A172 (cell line): ENCODE measurements at regions not wholly inside any gene's neighbourhood (a gene's known extent, or its start where the extent isn't known, plus 50 kb on each side); places are given as distances from the start of the nearest gene placed in this dataset.

Experiments
- DNase-seq: peaks from one replicate; pipeline ENCODE4 v3.0.0-alpha.2; 2015; ENCODE audit warnings: low spot score

- DNase-seq: no peak
Measured at GRCh38 chr18:78526923-78527711, 452.5 kb upstream of the SALL3 start.

GRCh38 chr18:78527984-78528383 is 451.6 kb upstream of the SALL3 start:
- DNase-seq: no peak

- DNase-seq: peak; percentile 2
Measured at GRCh38 chr18:78528411-78529258, 451.0 kb upstream of the SALL3 start.

- no peak for DNase-seq
Measured at GRCh38 chr18:78531637-78532036, 448.0 kb upstream of the SALL3 start.

GRCh38 chr18:78538669-78539440 is 440.8 kb upstream of the SALL3 start:
- DNase-seq: no peak

- no peak for DNase-seq
Measured at GRCh38 chr18:78540636-78541529, 438.7 kb upstream of the SALL3 start.

GRCh38 chr18:78542204-78542603 is 437.4 kb upstream of the SALL3 start:
- DNase-seq: peak; percentile 4

GRCh38 chr18:78543201-78543725 is 436.4 kb upstream of the SALL3 start:
- no peak for DNase-seq

- no peak for DNase-seq
Measured at GRCh38 chr18:78546281-78546680, 433.3 kb upstream of the SALL3 start.

GRCh38 chr18:78547817-78548216 is 431.8 kb upstream of the SALL3 start:
- no peak for DNase-seq

- DNase-seq: no peak
Measured at GRCh38 chr18:78548261-78549058, 431.2 kb upstream of the SALL3 start.

- DNase-seq: no peak
Measured at GRCh38 chr18:78549971-78550370, 429.6 kb upstream of the SALL3 start.

- no peak for DNase-seq
Measured at GRCh38 chr18:78554944-78555608, 424.5 kb upstream of the SALL3 start.

- DNase-seq: no peak
Measured at GRCh38 chr18:78557371-78557770, 422.2 kb upstream of the SALL3 start.

- DNase-seq: no peak
Measured at GRCh38 chr18:78558101-78558810, 421.4 kb upstream of the SALL3 start.

- no peak for DNase-seq
Measured at GRCh38 chr18:78558948-78559347, 420.7 kb upstream of the SALL3 start.

- no peak for DNase-seq
Measured at GRCh38 chr18:78559584-78559983, 420.0 kb upstream of the SALL3 start.

GRCh38 chr18:78561757-78562510 is 417.7 kb upstream of the SALL3 start:
- no peak for DNase-seq
